ENCODE measurements at regions not wholly inside any gene's neighbourhood (a gene's known extent, or its start where the extent isn't known, plus 50 kb on each side); places are given as distances from the start of the nearest gene placed in this dataset.
"Not testable (repeated sequence)": the region's sequence is repeated elsewhere in the genome, so short reads cannot be mapped to it uniquely, and the experiment has no call there.

GRCh38 chr3:144655423-144655822 is 683.8 kb downstream of the DIPK2A start:
- no peak for DNase-seq

- DNase-seq: no peak
Measured at GRCh38 chr3:144660186-144660585, 688.6 kb downstream of the DIPK2A start.

- no peak for DNase-seq
Measured at GRCh38 chr3:144662729-144663128, 691.1 kb downstream of the DIPK2A start.

- no peak for DNase-seq
Measured at GRCh38 chr3:144663456-144664436, 692.1 kb downstream of the DIPK2A start.

GRCh38 chr3:144665567-144666053 is 694.0 kb downstream of the DIPK2A start:
- no peak for DNase-seq

- no peak for DNase-seq
Measured at GRCh38 chr3:144670571-144670970, 698.9 kb downstream of the DIPK2A start.

- no peak for DNase-seq
Measured at GRCh38 chr3:144677103-144677502, 705.5 kb downstream of the DIPK2A start.

GRCh38 chr3:144683065-144683464 is 711.4 kb downstream of the DIPK2A start:
- DNase-seq: no peak

- no peak for DNase-seq
Measured at GRCh38 chr3:144687862-144688261, 716.2 kb downstream of the DIPK2A start.

- no peak for DNase-seq
Measured at GRCh38 chr3:144692488-144692887, 720.9 kb downstream of the DIPK2A start.

- no peak for DNase-seq
Measured at GRCh38 chr3:144708437-144708836, 736.8 kb downstream of the DIPK2A start.

- no peak for DNase-seq
Measured at GRCh38 chr3:144737281-144737680, 765.7 kb downstream of the DIPK2A start.

GRCh38 chr3:144743225-144743668 is 771.6 kb downstream of the DIPK2A start:
- no peak for DNase-seq

- DNase-seq: no peak
Measured at GRCh38 chr3:144744473-144744872, 772.9 kb downstream of the DIPK2A start.

- DNase-seq: no peak
Measured at GRCh38 chr3:144746631-144747030, 775.0 kb downstream of the DIPK2A start.

GRCh38 chr3:144749536-144750253 is 778.1 kb downstream of the DIPK2A start:
- not testable (repeated sequence) for DNase-seq

- no peak for DNase-seq
Measured at GRCh38 chr3:144754076-144754783, 782.6 kb downstream of the DIPK2A start.

GRCh38 chr3:144756704-144757440 is 785.2 kb downstream of the DIPK2A start:
- no peak for DNase-seq

- no peak for DNase-seq
Measured at GRCh38 chr3:144760831-144761230, 789.2 kb downstream of the DIPK2A start.

GRCh38 chr3:144762091-144762490 is 790.5 kb downstream of the DIPK2A start:
- DNase-seq: no peak

GRCh38 chr3:144763878-144764454 is 792.3 kb downstream of the DIPK2A start:
- peak; percentile 18 for DNase-seq

GRCh38 chr3:144770281-144770680 is 798.7 kb downstream of the DIPK2A start:
- no peak for DNase-seq

Measured in NCI-H2227 treated with DMSO at 0.1 percent for 48 hours (cell line).